Pancreas (tissue), 10 donors: ENCODE measurements at regions not wholly inside any gene's neighbourhood (a gene's known extent, or its start where the extent isn't known, plus 50 kb on each side); places are given as distances from the start of the nearest gene placed in this dataset.

Source experiments
- ATAC-seq, 4 donors: fragments of 200-7000 bp; cut with Tn5 transposase; one replicate each; pipeline versions ENCODE4 v1.8.0 to v1.9.1; 2020; ENCODE audit warnings: mild to moderate bottlenecking in 4 of 4, moderate library complexity in 4 of 4
- DNase-seq, 6 donors: peaks; one replicate each; pipeline ENCODE4 v3.0.0-alpha.2; 2020
- FAIRE-seq: peaks from 2 replicates; lab custom pipeline; 2012; peaks lifted over from hg19 to GRCh38; lab: Jason Lieb, UNC
- H3K27ac ChIP-seq, 4 donors: fragments of 200-600 bp; sonication (generic); 1 replicate in 3 of 4; 2 replicates in 1 of 4; pipeline versions ENCODE4 v1.5.0 to v1.8.0; 2020
- H3K27me3 ChIP-seq, 4 donors: fragments of 200-600 bp; one replicate each; pipeline ENCODE4 v1.8.0; 2021
- H3K36me3 ChIP-seq, 3 donors: fragments of 200-600 bp; sonication (generic) in 1 of 3; one replicate each; pipeline versions ENCODE4 v1.5.0 to v1.8.0; 2020 to 2021
- H3K4me1 ChIP-seq, 3 donors: fragments of 200-600 bp; one replicate each; pipeline ENCODE4 v1.8.0; 2021
- H3K4me3 ChIP-seq, 4 donors: fragments of 200-600 bp; sonication (generic) in 2 of 4; one replicate each; pipeline versions ENCODE4 v1.5.0 to v1.8.0; 2020 to 2021
- H3K9me3 ChIP-seq, 4 donors: fragments of 200-600 bp; one replicate each; pipeline ENCODE4 v1.8.0; 2021
- WGBS, 2 donors: extraction: QIAGEN DNeasy Blood & Tissue Kit; methylation state at CpG; one replicate each; pipeline ENCODE4 v1.1.7; 2013; 5-methylcytosine and 5-hydroxymethylcytosine counted together
- intact Hi-C, 3 donors: fragments of 100-400 bp; cut with DNase I; formaldehyde crosslinking; loops; one replicate each; pipeline versions ENCODE4 v1.11.1 to v1.14.2; 2022
- TF ChIP-seq, protein P1 (sequence below), 4 donors: fragments of 200-600 bp; sonication (generic) in 3 of 4; IDR thresholded peaks; one replicate each; pipeline versions ENCODE4 v1.5.0 to v1.8.0; 2021; ENCODE audit warnings: antibody characterized with exemption in 4 of 4
- donor health status: healthy with polysubstance abuse.
- donor health status: DM: no; HTN: no; CAD: no; lungs with moderate emphysema.
- donor health status: DM: no; HTN: no; CAD: no.
- donor health status: control.
- donor health status: control.
- donor health status: Bipolar disorder and iron deficiency.
- donor health status: DM: yes; HTN: yes; CAD: no.
- donor health status: DM: no; HTN: no; CAD: no.
- donor health status: DM: no; HTN: no; CAD: no.
- donor health status: DM: yes; HTN: yes; CAD: no.

DNA sequence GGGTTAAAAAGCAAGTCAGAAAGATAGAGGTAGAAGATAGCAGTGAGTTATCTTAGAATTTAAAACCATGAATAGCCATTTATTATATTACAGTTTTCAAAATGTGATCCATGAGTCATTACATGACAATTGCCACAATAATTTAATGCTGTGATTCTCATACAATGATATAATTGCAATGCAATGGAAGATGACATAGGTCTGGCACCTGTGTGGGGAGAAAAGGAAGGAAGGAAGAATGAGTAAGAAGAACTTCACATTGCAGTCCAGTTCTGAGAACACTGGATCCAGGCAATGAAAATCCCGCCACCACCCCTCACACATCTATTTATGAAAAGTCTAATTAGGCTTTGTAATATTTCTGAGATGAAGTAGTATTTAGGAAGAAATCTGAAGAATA is 738.1 kb upstream of the LINC00305 start:
- H3K36me3 ChIP-seq, result no peaks in the 10 kb centered on the region
- ATAC-seq (no peak), FAIRE-seq (no peak), DNase-seq (no peak)
- H3K9me3 ChIP-seq, result no peaks in the 10 kb centered on the region
- no peak overlapping the region for H3K27ac ChIP-seq
- 79 to 89% methylated on average over 1 of the region's 1 CpG for WGBS, 2 donors
- no peaks in the 10 kb centered on the region for H3K27me3 ChIP-seq
- H3K4me1 ChIP-seq, result no peaks in the 10 kb centered on the region
- TF ChIP-seq, protein P1, sequence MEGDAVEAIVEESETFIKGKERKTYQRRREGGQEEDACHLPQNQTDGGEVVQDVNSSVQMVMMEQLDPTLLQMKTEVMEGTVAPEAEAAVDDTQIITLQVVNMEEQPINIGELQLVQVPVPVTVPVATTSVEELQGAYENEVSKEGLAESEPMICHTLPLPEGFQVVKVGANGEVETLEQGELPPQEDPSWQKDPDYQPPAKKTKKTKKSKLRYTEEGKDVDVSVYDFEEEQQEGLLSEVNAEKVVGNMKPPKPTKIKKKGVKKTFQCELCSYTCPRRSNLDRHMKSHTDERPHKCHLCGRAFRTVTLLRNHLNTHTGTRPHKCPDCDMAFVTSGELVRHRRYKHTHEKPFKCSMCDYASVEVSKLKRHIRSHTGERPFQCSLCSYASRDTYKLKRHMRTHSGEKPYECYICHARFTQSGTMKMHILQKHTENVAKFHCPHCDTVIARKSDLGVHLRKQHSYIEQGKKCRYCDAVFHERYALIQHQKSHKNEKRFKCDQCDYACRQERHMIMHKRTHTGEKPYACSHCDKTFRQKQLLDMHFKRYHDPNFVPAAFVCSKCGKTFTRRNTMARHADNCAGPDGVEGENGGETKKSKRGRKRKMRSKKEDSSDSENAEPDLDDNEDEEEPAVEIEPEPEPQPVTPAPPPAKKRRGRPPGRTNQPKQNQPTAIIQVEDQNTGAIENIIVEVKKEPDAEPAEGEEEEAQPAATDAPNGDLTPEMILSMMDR (IDR thresholded peaks at IDR 0.05), result no peak
- no peak overlapping the region for H3K4me3 ChIP-seq
- intact Hi-C loops, result no loop called here

DNA sequence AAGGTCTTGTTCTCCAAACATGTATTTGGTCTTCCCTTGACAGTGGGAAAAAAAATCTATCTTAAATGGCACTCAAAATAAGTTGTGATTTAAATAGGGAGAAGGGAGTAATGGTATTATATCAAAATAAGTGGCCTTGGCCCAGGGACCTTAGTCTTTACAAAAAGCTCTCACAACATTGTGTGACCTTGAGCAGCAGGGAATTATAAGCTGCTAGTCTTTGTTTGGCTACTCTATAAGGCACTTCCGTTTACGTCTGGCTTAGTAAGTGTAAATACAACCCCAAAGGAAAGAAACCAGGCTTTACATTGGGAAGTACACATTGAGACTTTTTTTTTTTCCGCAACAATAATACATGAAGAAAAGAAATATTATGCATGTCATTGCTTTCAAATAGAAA is 734.0 kb upstream of the LINC00305 start:
- intact Hi-C loops, result no loop called here
- no peak for FAIRE-seq
- WGBS, 2 donors, result 39 to 46% methylated on average over 3 of the region's 3 CpGs
- Histone ChIP-seq H3K4me1 (no peaks in the 10 kb centered on the region), H3K36me3 (no peaks in the 10 kb centered on the region), H3K27me3 (no peaks in the 10 kb centered on the region), H3K27ac (no peak overlapping the region), H3K4me3 (no peak overlapping the region), H3K9me3 (no peaks in the 10 kb centered on the region)
- TF ChIP-seq, protein P1 (IDR thresholded peaks at IDR 0.05), result no peak
- no peak for ATAC-seq
- no peak for DNase-seq

DNA sequence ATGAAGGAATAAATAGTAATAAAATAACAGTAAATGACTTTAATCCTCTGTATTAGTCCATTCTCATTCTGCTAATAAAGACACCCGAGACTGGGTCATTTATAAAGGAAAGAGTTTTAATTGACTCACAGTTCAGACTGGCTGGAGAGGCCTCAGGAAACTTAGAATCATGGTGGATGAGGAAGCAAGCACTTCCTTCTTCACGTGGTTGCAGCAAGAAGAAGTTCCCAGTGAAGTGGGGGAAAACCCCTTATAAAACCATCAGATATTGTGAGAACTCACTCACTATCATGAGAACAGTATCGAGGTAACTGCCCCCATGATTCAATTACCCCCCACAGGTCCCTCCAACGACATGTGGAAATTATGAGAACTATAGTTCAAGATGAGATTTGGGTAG is 727.9 kb upstream of the LINC00305 start:
- DNase-seq (no peak), FAIRE-seq (no peak), ATAC-seq (no peak)
- TF ChIP-seq, protein P1 (IDR thresholded peaks at IDR 0.05), result no peak
- no peaks in the 10 kb centered on the region for H3K36me3 ChIP-seq
- no peaks in the 10 kb centered on the region for H3K9me3 ChIP-seq
- H3K4me1 ChIP-seq, result no peaks in the 10 kb centered on the region
- 77 to 81% methylated on average over 4 of the region's 4 CpGs for WGBS, 2 donors
- intact Hi-C loops, result no loop called here
- no peak overlapping the region for H3K27ac ChIP-seq
- H3K27me3 ChIP-seq, result no peaks in the 10 kb centered on the region
- no peak overlapping the region for H3K4me3 ChIP-seq

DNA sequence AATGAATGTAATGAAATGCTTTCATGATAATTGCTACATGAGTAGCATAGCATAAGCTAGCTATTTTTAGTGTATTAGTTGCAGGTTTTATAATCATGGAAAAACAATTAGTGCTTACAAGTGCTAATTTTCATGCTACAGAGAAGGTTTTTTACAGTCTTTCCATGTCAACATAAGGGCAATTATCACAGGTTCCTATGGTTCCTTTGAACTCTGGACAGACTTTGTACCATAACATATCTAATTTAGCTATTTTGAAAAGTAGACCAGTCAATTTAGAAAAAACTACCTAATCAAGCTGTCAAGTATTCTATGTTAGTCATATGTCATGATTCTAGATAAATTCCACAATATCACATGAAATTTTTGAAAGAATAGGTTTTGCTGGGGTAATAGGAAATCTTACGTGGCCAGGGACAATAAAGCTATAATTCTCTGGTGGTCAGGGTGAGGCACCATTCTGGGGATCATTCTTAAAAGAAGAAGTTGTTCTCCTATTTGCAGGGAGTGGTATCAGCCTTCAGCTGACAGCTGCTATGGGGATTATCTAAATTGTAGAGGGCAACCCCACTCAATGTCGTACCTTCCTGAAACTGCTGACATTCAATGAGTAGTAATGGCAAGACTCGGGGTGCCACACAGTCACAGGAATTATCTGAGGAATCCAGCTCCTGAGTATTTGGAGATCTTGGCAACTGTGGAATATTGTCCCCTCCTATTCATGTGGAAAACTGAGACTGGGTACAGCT is 724.0 kb upstream of the LINC00305 start:
- Histone ChIP-seq H3K36me3 (no peaks in the 10 kb centered on the region), H3K27ac (no peak overlapping the region), H3K4me3 (no peak overlapping the region), H3K27me3 (no peaks in the 10 kb centered on the region), H3K9me3 (no peaks in the 10 kb centered on the region), H3K4me1 (no peaks in the 10 kb centered on the region)
- ATAC-seq, result no peak
- intact Hi-C loops, result no loop called here
- no peak for DNase-seq
- TF ChIP-seq, protein P1 (IDR thresholded peaks at IDR 0.05), result no peak
- no peak for FAIRE-seq
- WGBS, 2 donors, result 81% methylated on average over 3 of the region's 3 CpGs

DNA sequence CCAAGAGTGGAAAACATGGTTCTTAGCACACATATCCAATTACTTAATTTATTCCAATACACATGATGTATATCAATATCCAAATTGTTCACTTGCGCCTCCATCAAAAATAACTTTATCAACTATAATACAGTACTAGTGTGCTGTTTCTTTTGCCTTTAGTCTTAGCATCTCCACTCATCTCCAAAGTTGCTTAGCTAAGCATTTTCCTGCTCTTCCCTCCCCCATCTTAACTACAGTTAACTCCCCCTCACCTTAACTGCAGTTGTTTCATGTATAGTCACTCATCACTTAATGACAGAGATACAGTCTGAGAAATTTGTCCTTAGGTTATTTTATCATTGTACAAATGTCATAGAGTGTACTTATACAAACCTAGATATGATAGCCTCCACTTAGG is 705.2 kb upstream of the LINC00305 start:
- H3K27ac ChIP-seq, result no peak overlapping the region
- TF ChIP-seq, protein P1 (IDR thresholded peaks at IDR 0.05), result no peak
- H3K4me3 ChIP-seq, result no peak overlapping the region
- no peaks in the 10 kb centered on the region for H3K36me3 ChIP-seq
- no peak for FAIRE-seq
- no peaks in the 10 kb centered on the region for H3K9me3 ChIP-seq
- ATAC-seq, result no peak
- no peaks in the 10 kb centered on the region for H3K4me1 ChIP-seq
- no peaks in the 10 kb centered on the region for H3K27me3 ChIP-seq
- WGBS, 2 donors, result 95 to 98% methylated on average over 1 of the region's 1 CpG
- intact Hi-C loops, result no loop called here
- DNase-seq, result no peak
